ENCODE measurements at regions not wholly inside any gene's neighbourhood (a gene's known extent, or its start where the extent isn't known, plus 50 kb on each side); places are given as distances from the start of the nearest gene placed in this dataset.

DNA sequence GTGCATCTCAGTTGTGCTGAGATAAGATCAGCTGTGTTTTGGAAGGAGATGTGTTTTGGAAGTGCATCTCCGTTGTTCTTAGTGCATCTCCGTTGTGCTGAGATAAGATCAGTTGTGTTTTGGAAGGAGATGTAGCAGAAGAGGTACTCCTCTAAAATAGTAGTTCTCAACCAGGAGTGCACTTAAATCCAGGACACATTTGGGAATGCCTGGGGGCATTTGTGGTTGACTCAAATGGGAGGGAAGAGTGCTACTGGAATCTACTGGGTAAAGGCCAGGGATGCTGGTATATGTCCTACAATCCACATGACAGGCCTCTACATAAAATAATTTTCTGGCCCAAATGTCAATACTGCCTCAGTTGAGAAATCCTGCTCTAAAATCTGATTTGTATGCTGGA is 70.8 kb upstream of the CHRDL1 start:
- CTCF ChIA-PET, result no interaction called here

DNA sequence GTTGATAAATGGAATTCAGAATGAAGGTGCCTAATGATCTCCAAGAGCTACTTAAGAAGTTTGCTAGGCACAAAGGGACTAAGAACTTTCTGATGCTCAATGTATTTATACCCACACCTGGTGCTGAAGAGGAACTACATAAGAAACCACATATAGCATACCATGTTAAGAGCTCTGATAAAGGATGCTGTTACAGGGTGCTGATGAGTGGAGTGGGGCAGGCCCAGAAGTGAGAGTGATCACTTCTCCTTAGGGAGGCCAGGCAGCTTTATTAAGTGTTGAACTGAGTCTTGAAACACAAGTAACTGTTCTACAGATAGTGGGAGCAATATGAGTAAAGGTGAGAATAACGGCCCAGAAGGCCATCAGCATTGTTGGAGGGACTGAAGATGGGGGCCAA is 68.3 kb upstream of the CHRDL1 start:
- POLR2A ChIA-PET, result no interaction called here
- CTCF ChIA-PET, result no interaction called here

More for the DNA sequence above, 70.8 kb upstream of the CHRDL1 start:
- POLR2A ChIA-PET, result no interaction called here

DNA sequence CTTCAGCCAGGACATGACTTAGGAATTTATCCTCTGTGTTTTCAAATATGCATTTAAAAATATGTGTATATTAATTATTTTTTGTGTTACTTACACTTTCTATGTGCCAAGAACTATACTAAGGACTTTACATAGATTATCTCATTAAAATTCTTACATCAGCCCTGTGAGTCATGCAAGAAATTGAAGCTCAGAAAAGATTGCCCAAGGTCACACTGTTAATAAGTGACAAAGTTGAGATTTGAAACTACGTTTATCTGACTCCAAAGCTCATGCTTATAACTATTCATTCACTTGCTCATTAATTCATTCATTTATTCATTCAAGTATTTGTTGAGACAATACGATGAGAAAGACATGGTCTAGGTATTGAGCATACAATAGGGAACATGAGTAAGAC is 62.9 kb upstream of the CHRDL1 start:
- POLR2A ChIA-PET, result no interaction called here
- CTCF ChIA-PET, result no interaction called here

DNA sequence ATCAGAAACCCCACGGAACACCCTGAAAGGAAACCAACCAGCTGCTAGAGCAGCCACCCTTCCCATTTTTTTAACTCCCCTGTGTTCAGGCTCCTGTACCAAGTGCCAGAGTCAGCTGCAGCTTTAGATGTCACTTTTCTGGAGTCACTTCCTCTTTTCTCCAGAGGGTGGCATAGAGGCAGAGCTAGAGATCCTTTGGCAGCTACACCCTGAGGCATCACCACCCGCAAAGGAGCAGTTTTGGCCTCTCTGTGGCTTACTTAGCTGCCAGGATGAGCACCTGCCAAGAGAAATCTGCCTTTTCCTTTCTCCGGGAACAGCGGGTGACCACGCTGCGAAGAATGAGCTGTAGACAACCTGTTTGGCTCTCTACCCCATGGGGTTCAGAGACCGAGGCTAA is 58.0 kb upstream of the CHRDL1 start:
- CTCF ChIA-PET, result interaction anchor here (1.2 kb wide), 1 partner anchor 247 kb away, joined by 3 read pairs; no protein-coding TSS in a partner anchor
- POLR2A ChIA-PET, result no interaction called here

DNA sequence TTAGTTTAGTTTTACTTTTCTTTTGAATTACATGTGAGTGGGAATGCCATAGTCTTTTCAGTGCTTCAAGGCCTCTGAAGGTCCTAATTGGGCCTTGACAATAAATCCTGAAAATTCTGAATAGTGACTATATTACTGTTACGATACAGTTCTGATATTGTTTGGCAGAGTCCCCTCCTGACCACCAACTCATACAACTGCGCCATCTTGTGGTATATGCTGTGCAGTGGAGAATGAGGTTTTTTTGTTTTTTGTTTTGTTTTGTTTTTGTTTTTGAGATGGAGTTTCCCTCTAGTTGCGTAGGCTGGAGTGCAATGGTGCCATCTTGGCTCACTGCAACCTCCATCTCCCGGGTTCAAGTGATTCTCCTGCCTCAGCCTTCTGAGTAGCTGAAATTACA is 56.6 kb upstream of the CHRDL1 start:
- CTCF ChIA-PET, result no interaction called here
- POLR2A ChIA-PET, result no interaction called here

DNA sequence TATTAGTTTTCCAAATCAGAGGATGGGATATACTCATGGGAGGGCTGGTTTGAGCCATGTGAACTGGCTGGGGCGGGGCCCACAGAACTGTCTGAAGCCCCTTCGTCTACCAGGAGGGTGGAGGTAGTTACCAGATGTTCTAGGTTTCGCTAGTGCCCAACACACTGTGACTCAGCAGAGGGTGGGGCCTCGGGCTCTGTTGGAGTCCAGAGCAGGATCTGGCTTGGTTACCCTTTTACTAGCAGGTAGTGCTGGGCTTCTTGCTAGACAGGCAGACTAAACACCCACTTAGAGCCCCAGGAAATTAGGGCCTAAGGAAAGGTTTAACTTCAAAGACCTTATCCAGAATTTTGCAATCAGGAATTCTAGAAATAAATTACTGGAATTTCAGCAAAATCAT is 56.2 kb upstream of the CHRDL1 start:
- ChIA-PET CTCF (no interaction called here), POLR2A (no interaction called here)

DNA sequence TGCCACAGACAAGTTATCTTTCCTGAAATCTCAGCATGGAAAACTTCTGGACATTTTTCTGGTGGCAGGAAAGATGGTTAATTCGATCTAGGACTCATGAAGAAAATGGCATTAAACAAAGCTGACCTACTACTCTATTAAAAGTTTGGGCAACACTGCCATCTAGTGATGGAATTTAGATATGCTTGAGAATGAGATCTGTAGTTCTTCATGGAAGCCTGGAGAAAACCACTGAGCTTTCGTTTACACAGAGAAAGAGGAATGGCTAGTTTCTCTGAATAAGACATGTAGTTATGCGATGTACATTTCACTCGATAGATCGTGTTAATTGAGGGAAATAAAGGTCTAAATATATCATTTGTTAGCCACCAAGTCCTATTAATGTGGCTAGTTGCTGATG is 51.7 kb upstream of the CHRDL1 start:
- CTCF ChIA-PET, result interaction anchor here (1.0 to 1.7 kb wide), 2 partner anchors 10 to 398 kb away, joined by 3 to 4 read pairs; no protein-coding TSS in a partner anchor
- POLR2A ChIA-PET, result no interaction called here

DNA sequence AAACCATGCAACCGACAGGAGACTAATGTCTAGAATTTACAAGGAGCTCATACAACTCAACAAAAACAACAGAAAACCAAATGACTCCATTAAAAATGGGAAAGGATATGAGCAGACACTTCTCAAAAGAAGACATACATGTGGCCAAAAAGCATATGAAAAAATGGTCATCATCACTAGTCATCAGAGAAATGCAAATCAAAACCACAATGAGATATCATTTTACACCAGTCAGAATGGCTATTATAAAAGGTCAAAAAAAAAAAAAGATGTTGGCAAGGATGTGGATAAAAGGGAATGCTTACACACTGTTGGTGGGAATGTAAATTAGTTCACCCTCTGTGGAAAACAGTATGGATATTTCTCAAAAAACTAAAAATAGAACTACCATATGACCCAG is 50.5 kb upstream of the CHRDL1 start:
- POLR2A ChIA-PET, result no interaction called here
- CTCF ChIA-PET, result interaction anchor here (1.7 kb wide), 1 partner anchor 397 kb away, joined by 4 read pairs; no protein-coding TSS in a partner anchor
